Neural cell (in vitro differentiated cells): ENCODE measurements at regions not wholly inside any gene's neighbourhood (a gene's known extent, or its start where the extent isn't known, plus 50 kb on each side); places are given as distances from the start of the nearest gene placed in this dataset.

Experiments
- H2AFZ ChIP-seq: fragments of 200-600, 300-800 bp; sonication (generic), shearing (Covaris generic); 2 replicates; pipeline ENCODE4 v1.6.0; 2014; ENCODE audit warnings: low read depth, mild to moderate bottlenecking, antibody characterized with exemption, low read length, moderate library complexity
- H3F3A ChIP-seq: fragments of 200-600 bp; shearing (Covaris generic); 2 replicates; pipeline ENCODE4 v1.6.1; 2016; ENCODE audit warnings: mild to moderate bottlenecking, moderate library complexity, mixed read lengths, antibody characterized with exemption, low read length; ENCODE audit not compliant: insufficient read depth, poor library complexity, severe bottlenecking
- H3K27ac ChIP-seq: fragments of 200-600, 300-800 bp; sonication (generic), shearing (Covaris generic); 2 replicates; pipeline ENCODE4 v1.5.1; 2014; ENCODE audit warnings: mild to moderate bottlenecking, low read length, moderate library complexity
- H3K27me3 ChIP-seq: fragments of 300-800, 200-600 bp; sonication (generic), shearing (Covaris generic); 2 replicates; pipeline ENCODE4 v1.6.0; 2014; ENCODE audit warnings: mild to moderate bottlenecking, low read depth, low read length, moderate library complexity; ENCODE audit not compliant: insufficient read depth
- H3K36me3 ChIP-seq: fragments of 300-800, 200-600 bp; sonication (generic), shearing (Covaris generic); 2 replicates; pipeline ENCODE4 v1.5.1; 2014; ENCODE audit warnings: mild to moderate bottlenecking, antibody characterized with exemption, low read length, moderate library complexity; ENCODE audit not compliant: insufficient read depth
- H3K4me2 ChIP-seq: fragments of 300-800, 200-600 bp; sonication (generic), shearing (Covaris generic); 2 replicates; pipeline ENCODE4 v1.6.0; 2014; ENCODE audit warnings: mild to moderate bottlenecking, low read length
- H3K4me3 ChIP-seq: fragments of 300-800, 200-600 bp; sonication (generic), shearing (Covaris generic); 2 replicates; pipeline ENCODE4 v1.5.1; 2014; ENCODE audit warnings: mild to moderate bottlenecking, low read length, moderate library complexity
- H3K79me2 ChIP-seq: fragments of 200-600 bp; shearing (Covaris generic); replicated peaks from 2 replicates; pipeline ENCODE4 v1.6.0; 2014; ENCODE audit warnings: mild to moderate bottlenecking, low read length, moderate library complexity; ENCODE audit not compliant: insufficient read depth
- H3K9ac ChIP-seq: fragments of 300-800, 200-600 bp; sonication (generic), shearing (Covaris generic); 2 replicates; pipeline ENCODE4 v1.6.1; 2016; ENCODE audit warnings: mild to moderate bottlenecking, low read length, mixed read lengths
- H3K9me2 ChIP-seq: fragments of 200-600 bp; shearing (Covaris generic); 2 replicates; pipeline ENCODE4 v1.6.1; 2016; ENCODE audit warnings: mild to moderate bottlenecking, low read length, mixed read lengths; ENCODE audit not compliant: insufficient read depth
- H3K9me3 ChIP-seq: fragments of 200-600, 300-800 bp; sonication (generic), shearing (Covaris generic); 2 replicates; pipeline ENCODE4 v1.6.1; 2016; ENCODE audit warnings: mild to moderate bottlenecking, mixed run types, low read length, moderate library complexity, mixed read lengths
- H4K20me1 ChIP-seq: fragments of 200-600 bp; shearing (Covaris generic); 2 replicates; pipeline ENCODE4 v1.6.1; 2016; ENCODE audit warnings: mild to moderate bottlenecking, mixed run types; ENCODE audit not compliant: insufficient read depth
- CTCF ChIP-seq: fragments of 450-650 bp; IDR thresholded peaks from 2 replicates; pipeline ENCODE4 v1.5.1; 2014; ENCODE audit warnings: antibody characterized with exemption, mild to moderate bottlenecking, moderate library complexity; ENCODE audit not compliant: poor library complexity, severe bottlenecking
- EP300 ChIP-seq: fragments of 450-650 bp; conservative IDR thresholded peaks from 2 replicates; pipeline ENCODE4 v1.6.1; 2014; ENCODE audit warnings: antibody characterized with exemption, mild to moderate bottlenecking, moderate library complexity; ENCODE audit not compliant: poor library complexity, severe bottlenecking
- EZH2 ChIP-seq: fragments of 200-600, 300-800 bp; shearing (Covaris generic), sonication (generic); IDR thresholded peaks from 2 replicates; pipeline ENCODE4 v1.6.1; 2014; ENCODE audit warnings: antibody characterized with exemption, low read length, borderline replicate concordance, mild to moderate bottlenecking; ENCODE audit not compliant: insufficient read depth, poor library complexity, severe bottlenecking
- MXI1 ChIP-seq: fragments of 450-650 bp; conservative IDR thresholded peaks from 2 replicates; pipeline ENCODE4 v1.6.1; 2014; ENCODE audit warnings: antibody characterized with exemption, mild to moderate bottlenecking; ENCODE audit not compliant: poor library complexity, severe bottlenecking
- POLR2AphosphoS5 ChIP-seq: IDR thresholded peaks from 2 replicates; pipeline ENCODE4 v1.6.1; 2012
- RAD21 ChIP-seq: fragments of 450-650 bp; conservative IDR thresholded peaks from 2 replicates; pipeline ENCODE4 v1.6.1; 2014; ENCODE audit warnings: antibody characterized with exemption, mild to moderate bottlenecking, moderate library complexity
- REST ChIP-seq: IDR thresholded peaks from 2 replicates; pipeline ENCODE4 v1.6.1; 2012; ENCODE audit warnings: borderline replicate concordance
- SMC3 ChIP-seq: fragments of 450-650 bp; conservative IDR thresholded peaks from 2 replicates; pipeline ENCODE4 v1.6.1; 2014; ENCODE audit warnings: antibody characterized with exemption, mild to moderate bottlenecking, moderate library complexity; ENCODE audit not compliant: poor library complexity
- TAF1 ChIP-seq: IDR thresholded peaks from 2 replicates; pipeline ENCODE4 v1.6.1; 2012; ENCODE audit warnings: low read depth

GRCh38 chr9:81517954-81518353 is 171.4 kb downstream of the TLE1 start:
- no peaks in the 10 kb centered on the region for H3K36me3 ChIP-seq
- H3K4me2 ChIP-seq = no peak overlapping the region
- H2AFZ ChIP-seq = no peak overlapping the region
- no peaks in the 10 kb centered on the region for H3K9me2 ChIP-seq
- no peak overlapping the region for H3K27ac ChIP-seq
- no peak overlapping the region for H3K9ac ChIP-seq
- TF ChIP-seq TAF1 (no peak), EZH2 (no peak), EP300 (no peak), SMC3 (no peak), REST (no peak), MXI1 (no peak), CTCF (no peak), RAD21 (no peak), POLR2AphosphoS5 (no peak)
- H3K79me2 ChIP-seq = no peaks in the 10 kb centered on the region
- H3F3A ChIP-seq = no peaks in the 10 kb centered on the region
- H3K4me3 ChIP-seq = no peak overlapping the region
- no peaks in the 10 kb centered on the region for H4K20me1 ChIP-seq
- H3K9me3 ChIP-seq = no peaks in the 10 kb centered on the region
- H3K27me3 ChIP-seq = no peaks in the 10 kb centered on the region

- Histone ChIP-seq H3K27ac (no peak overlapping the region), H4K20me1 (no peaks in the 10 kb centered on the region), H3K4me3 (no peak overlapping the region), H3K36me3 (no peaks in the 10 kb centered on the region), H3F3A (no peaks in the 10 kb centered on the region), H3K9ac (no peak overlapping the region), H3K9me2 (no peaks in the 10 kb centered on the region), H3K4me2 (no peak overlapping the region), H3K79me2 (no peaks in the 10 kb centered on the region), H3K27me3 (no peaks in the 10 kb centered on the region), H2AFZ (no peak overlapping the region), H3K9me3 (no peaks in the 10 kb centered on the region)
- TF ChIP-seq TAF1 (no peak), EZH2 (no peak), EP300 (no peak)
Measured at GRCh38 chr9:81513059-81513458, 176.3 kb downstream of the TLE1 start.

GRCh38 chr9:81512641-81513040 is 176.7 kb downstream of the TLE1 start:
- H4K20me1 ChIP-seq = no peaks in the 10 kb centered on the region
- no peak overlapping the region for H3K9ac ChIP-seq
- H3K36me3 ChIP-seq = no peaks in the 10 kb centered on the region
- H2AFZ ChIP-seq = no peak overlapping the region
- TF ChIP-seq TAF1 (no peak), REST (no peak), EZH2 (no peak), CTCF (no peak), EP300 (no peak), POLR2AphosphoS5 (no peak), SMC3 (no peak), MXI1 (no peak), RAD21 (no peak)
- no peaks in the 10 kb centered on the region for H3K9me2 ChIP-seq
- H3K27me3 ChIP-seq = no peaks in the 10 kb centered on the region
- H3K4me2 ChIP-seq = no peak overlapping the region
- H3F3A ChIP-seq = no peaks in the 10 kb centered on the region
- no peaks in the 10 kb centered on the region for H3K9me3 ChIP-seq
- no peak overlapping the region for H3K4me3 ChIP-seq
- H3K79me2 ChIP-seq = no peaks in the 10 kb centered on the region
- H3K27ac ChIP-seq = no peak overlapping the region
